ENCODE measurements at regions not wholly inside any gene's neighbourhood (a gene's known extent, or its start where the extent isn't known, plus 50 kb on each side); places are given as distances from the start of the nearest gene placed in this dataset.
A peak's percentile ranks its signal among the peaks of the same experiment; 100 is the strongest.

GRCh38 chr2:19772981-19773380, 128.8 kb downstream of the TTC32 start:
- no peak for ATAC-seq (ENCODE audit: low read depth)
- no peak for DNase-seq (ENCODE audit: low spot score)
- Histone ChIP-seq H3K36me3 (ENCODE audit: low read depth) (no peaks in the 10 kb centered on the region), H3K27ac (ENCODE audit: poor library complexity, severe bottlenecking) (no peak overlapping the region), H3K27me3 (ENCODE audit: insufficient read depth, poor library complexity, severe bottlenecking) (no peaks in the 10 kb centered on the region), H3K4me1 (ENCODE audit: insufficient read depth, poor library complexity, severe bottlenecking) (no peaks in the 10 kb centered on the region), H3K9me3 (ENCODE audit: severe bottlenecking) (no peaks in the 10 kb centered on the region), H3K4me3 (ENCODE audit: severe bottlenecking) (no peak overlapping the region)
- TF ChIP-seq, protein P1, sequence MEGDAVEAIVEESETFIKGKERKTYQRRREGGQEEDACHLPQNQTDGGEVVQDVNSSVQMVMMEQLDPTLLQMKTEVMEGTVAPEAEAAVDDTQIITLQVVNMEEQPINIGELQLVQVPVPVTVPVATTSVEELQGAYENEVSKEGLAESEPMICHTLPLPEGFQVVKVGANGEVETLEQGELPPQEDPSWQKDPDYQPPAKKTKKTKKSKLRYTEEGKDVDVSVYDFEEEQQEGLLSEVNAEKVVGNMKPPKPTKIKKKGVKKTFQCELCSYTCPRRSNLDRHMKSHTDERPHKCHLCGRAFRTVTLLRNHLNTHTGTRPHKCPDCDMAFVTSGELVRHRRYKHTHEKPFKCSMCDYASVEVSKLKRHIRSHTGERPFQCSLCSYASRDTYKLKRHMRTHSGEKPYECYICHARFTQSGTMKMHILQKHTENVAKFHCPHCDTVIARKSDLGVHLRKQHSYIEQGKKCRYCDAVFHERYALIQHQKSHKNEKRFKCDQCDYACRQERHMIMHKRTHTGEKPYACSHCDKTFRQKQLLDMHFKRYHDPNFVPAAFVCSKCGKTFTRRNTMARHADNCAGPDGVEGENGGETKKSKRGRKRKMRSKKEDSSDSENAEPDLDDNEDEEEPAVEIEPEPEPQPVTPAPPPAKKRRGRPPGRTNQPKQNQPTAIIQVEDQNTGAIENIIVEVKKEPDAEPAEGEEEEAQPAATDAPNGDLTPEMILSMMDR (IDR thresholded peaks at IDR 0.05; ENCODE audit: poor library complexity, severe bottlenecking), result no peak

GRCh38 chr2:19769513-19769912, 132.3 kb downstream of the TTC32 start:
- H3K36me3 ChIP-seq (ENCODE audit: low read depth), result no peaks in the 10 kb centered on the region
- no peak overlapping the region for H3K4me3 ChIP-seq (ENCODE audit: severe bottlenecking)
- H3K4me1 ChIP-seq (ENCODE audit: insufficient read depth, poor library complexity, severe bottlenecking), result no peaks in the 10 kb centered on the region
- DNase-seq (ENCODE audit: low spot score) (no peak), ATAC-seq (ENCODE audit: low read depth) (no peak)
- TF ChIP-seq, protein P1 (IDR thresholded peaks at IDR 0.05; ENCODE audit: poor library complexity, severe bottlenecking), result peak; percentile 44
- H3K9me3 ChIP-seq (ENCODE audit: severe bottlenecking), result no peaks in the 10 kb centered on the region
- no peaks in the 10 kb centered on the region for H3K27me3 ChIP-seq (ENCODE audit: insufficient read depth, poor library complexity, severe bottlenecking)
- H3K27ac ChIP-seq (ENCODE audit: poor library complexity, severe bottlenecking), result no peak overlapping the region

DNA sequence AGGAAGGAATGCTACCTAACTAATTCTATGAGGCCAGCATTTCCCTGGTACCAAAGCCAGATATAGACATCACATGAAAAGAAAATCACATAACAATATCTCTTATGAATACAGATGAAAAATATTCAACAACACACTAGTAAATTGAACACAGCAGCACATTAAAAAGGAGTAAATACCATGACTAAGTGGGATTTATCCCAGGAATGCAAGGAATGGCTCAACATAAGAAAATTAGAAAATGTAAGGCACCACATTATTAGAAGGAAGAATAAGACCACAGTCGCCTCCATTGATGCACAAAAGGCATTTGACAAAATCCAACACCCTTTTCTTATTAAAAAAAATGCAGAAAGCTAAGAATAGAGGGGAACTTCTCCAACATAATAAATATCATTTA, 133.9 kb downstream of the TTC32 start:
- Histone ChIP-seq H3K36me3 (ENCODE audit: low read depth) (no peaks in the 10 kb centered on the region), H3K4me1 (ENCODE audit: insufficient read depth, poor library complexity, severe bottlenecking) (no peaks in the 10 kb centered on the region), H3K27ac (ENCODE audit: poor library complexity, severe bottlenecking) (no peak overlapping the region), H3K9me3 (ENCODE audit: severe bottlenecking) (no peaks in the 10 kb centered on the region), H3K4me3 (ENCODE audit: severe bottlenecking) (no peak overlapping the region), H3K27me3 (ENCODE audit: insufficient read depth, poor library complexity, severe bottlenecking) (no peaks in the 10 kb centered on the region)
- DNase-seq (ENCODE audit: low spot score) (no peak), ATAC-seq (ENCODE audit: low read depth) (no peak; the same call in 2 of the 3 replicates)
- TF ChIP-seq, protein P1 (IDR thresholded peaks at IDR 0.05; ENCODE audit: poor library complexity, severe bottlenecking), result no peak

- ATAC-seq (ENCODE audit: low read depth), result no peak
- TF ChIP-seq, protein P1 (IDR thresholded peaks at IDR 0.05; ENCODE audit: poor library complexity, severe bottlenecking), result no peak
- H3K36me3 ChIP-seq (ENCODE audit: low read depth), result no peaks in the 10 kb centered on the region
- H3K4me3 ChIP-seq (ENCODE audit: severe bottlenecking), result no peak overlapping the region
- no peaks in the 10 kb centered on the region for H3K4me1 ChIP-seq (ENCODE audit: insufficient read depth, poor library complexity, severe bottlenecking)
- no peaks in the 10 kb centered on the region for H3K9me3 ChIP-seq (ENCODE audit: severe bottlenecking)
- DNase-seq (ENCODE audit: low spot score), result no peak
- H3K27ac ChIP-seq (ENCODE audit: poor library complexity, severe bottlenecking), result no peak overlapping the region
- H3K27me3 ChIP-seq (ENCODE audit: insufficient read depth, poor library complexity, severe bottlenecking), result no peaks in the 10 kb centered on the region
Observed at GRCh38 chr2:19764998-19765397, 136.8 kb downstream of the TTC32 start.

GRCh38 chr2:19763731-19764130, 138.1 kb downstream of the TTC32 start:
- TF ChIP-seq, protein P1 (IDR thresholded peaks at IDR 0.05; ENCODE audit: poor library complexity, severe bottlenecking), result no peak
- no peaks in the 10 kb centered on the region for H3K36me3 ChIP-seq (ENCODE audit: low read depth)
- no peaks in the 10 kb centered on the region for H3K9me3 ChIP-seq (ENCODE audit: severe bottlenecking)
- no peak for DNase-seq (ENCODE audit: low spot score)
- H3K4me1 ChIP-seq (ENCODE audit: insufficient read depth, poor library complexity, severe bottlenecking), result no peaks in the 10 kb centered on the region
- no peaks in the 10 kb centered on the region for H3K27me3 ChIP-seq (ENCODE audit: insufficient read depth, poor library complexity, severe bottlenecking)
- ATAC-seq (ENCODE audit: low read depth), result no peak
- H3K27ac ChIP-seq (ENCODE audit: poor library complexity, severe bottlenecking), result no peak overlapping the region
- H3K4me3 ChIP-seq (ENCODE audit: severe bottlenecking), result no peak overlapping the region

Measured in RWPE2 (cell line).